ENCODE measurements at regions not wholly inside any gene's neighbourhood (a gene's known extent, or its start where the extent isn't known, plus 50 kb on each side); places are given as distances from the start of the nearest gene placed in this dataset.

- TF ChIP-seq CTCF (IDR thresholded peaks at IDR 0.05; ENCODE audit: control extremely low read depth in 1 of 3, insufficient read depth in 1 of 3, low read depth in 1 of 3, low read length in 3 of 3) (no peak), SP2 (IDR thresholded peaks at IDR 0.05; ENCODE audit: low read length) (no peak), BCL11A (IDR thresholded peaks at IDR 0.05; ENCODE audit: low read depth in 2 of 2, low read length in 2 of 2) (no peak), POLR2A (IDR thresholded peaks at IDR 0.05; ENCODE audit: control extremely low read depth in 1 of 2, low read depth in 2 of 2, low read length in 2 of 2) (no peak), KDM1A (IDR thresholded peaks at IDR 0.05; ENCODE audit: borderline replicate concordance, low read length) (no peak), RNF2 (IDR thresholded peaks at IDR 0.05; ENCODE audit: borderline replicate concordance, low read depth, low read length, missing control alignments, poor library complexity, severe bottlenecking) (no peak)
Measured at GRCh38 chr6:92114091-92114675, 1305.2 kb downstream of the EPHA7 start.

All from H1 (cell line).